ES-I3 (cell line): ENCODE measurements at regions not wholly inside any gene's neighbourhood (a gene's known extent, or its start where the extent isn't known, plus 50 kb on each side); places are given as distances from the start of the nearest gene placed in this dataset.
"Not testable (repeated sequence)": the region's sequence is repeated elsewhere in the genome, so short reads cannot be mapped to it uniquely, and the experiment has no call there.

Source experiments
- H3K36me3 ChIP-seq: 2 replicates; pipeline ENCODE4 v1.6.1; 2013; ENCODE audit warnings: mild to moderate bottlenecking, low read length, control low read depth, moderate library complexity; ENCODE audit not compliant: insufficient read depth
- H3K4me1 ChIP-seq: 2 replicates; pipeline ENCODE4 v1.6.1; 2013; ENCODE audit warnings: mild to moderate bottlenecking, control low read depth, low read length; ENCODE audit not compliant: insufficient read depth
- H3K9ac ChIP-seq: 2 replicates; pipeline ENCODE4 v1.6.1; 2013; ENCODE audit warnings: low read depth, mild to moderate bottlenecking, low read length, moderate library complexity
- H3K9me3 ChIP-seq: 2 replicates; pipeline ENCODE4 v1.6.1; 2013; ENCODE audit warnings: mild to moderate bottlenecking, low read length, moderate library complexity; ENCODE audit not compliant: control insufficient read depth, insufficient read depth

- H3K9me3 ChIP-seq: no peaks in the 10 kb centered on the region
- H3K9ac ChIP-seq: no peak overlapping the region
- no peaks in the 10 kb centered on the region for H3K36me3 ChIP-seq
- no peaks in the 10 kb centered on the region for H3K4me1 ChIP-seq
Observed at GRCh38 chr5:44969825-44970224, 161.1 kb downstream of the MRPS30 start.

- H3K9ac ChIP-seq, H3K4me1 ChIP-seq, H3K9me3 ChIP-seq, H3K36me3 ChIP-seq: not testable (repeated sequence)
Observed at GRCh38 chr5:44970963-44971362, 162.2 kb downstream of the MRPS30 start.

- Histone ChIP-seq H3K4me1 (no peaks in the 10 kb centered on the region), H3K36me3 (no peaks in the 10 kb centered on the region), H3K9me3 (no peaks in the 10 kb centered on the region), H3K9ac (no peak overlapping the region)
Observed at GRCh38 chr5:44974813-44975212, 166.1 kb downstream of the MRPS30 start.

- peaks cover 5% of the 10 kb centered on the region; the same call in 1 of the 2 replicates for H3K9me3 ChIP-seq
- no peaks in the 10 kb centered on the region for H3K36me3 ChIP-seq
- H3K4me1 ChIP-seq: no peaks in the 10 kb centered on the region
- no peak overlapping the region for H3K9ac ChIP-seq
Observed at GRCh38 chr5:44981708-44982107, 173.0 kb downstream of the MRPS30 start.

GRCh38 chr5:44983006-44983405 lies 174.3 kb downstream of the MRPS30 start:
- H3K9ac ChIP-seq: no peak overlapping the region
- no peaks in the 10 kb centered on the region for H3K4me1 ChIP-seq
- peaks cover 5% of the 10 kb centered on the region; the same call in 1 of the 2 replicates for H3K9me3 ChIP-seq
- no peaks in the 10 kb centered on the region for H3K36me3 ChIP-seq

GRCh38 chr5:44987026-44987425 lies 178.3 kb downstream of the MRPS30 start:
- Histone ChIP-seq H3K9me3 (peaks cover 7% of the 10 kb centered on the region; the same call in 1 of the 2 replicates), H3K36me3 (no peaks in the 10 kb centered on the region), H3K4me1 (no peaks in the 10 kb centered on the region), H3K9ac (no peak overlapping the region)

- Histone ChIP-seq H3K9me3 (peaks cover 3% of the 10 kb centered on the region; the same call in 1 of the 2 replicates), H3K9ac (no peak overlapping the region)
Observed at GRCh38 chr5:44991693-44992092, 182.9 kb downstream of the MRPS30 start.

GRCh38 chr5:44993286-44993685 lies 184.5 kb downstream of the MRPS30 start:
- Histone ChIP-seq H3K9ac (no peak overlapping the region), H3K9me3 (peaks cover 3% of the 10 kb centered on the region; the same call in 1 of the 2 replicates)

More at GRCh38 chr5:44991693-44992092, 182.9 kb downstream of the MRPS30 start:
- Histone ChIP-seq H3K4me1 (no peaks in the 10 kb centered on the region), H3K36me3 (no peaks in the 10 kb centered on the region)

GRCh38 chr5:44997506-44997905 lies 188.8 kb downstream of the MRPS30 start:
- no peak overlapping the region for H3K9ac ChIP-seq
- no peaks in the 10 kb centered on the region for H3K36me3 ChIP-seq
- no peaks in the 10 kb centered on the region for H3K4me1 ChIP-seq
- H3K9me3 ChIP-seq: no peaks in the 10 kb centered on the region

More at GRCh38 chr5:44993286-44993685, 184.5 kb downstream of the MRPS30 start:
- no peaks in the 10 kb centered on the region for H3K4me1 ChIP-seq
- H3K36me3 ChIP-seq: no peaks in the 10 kb centered on the region

GRCh38 chr5:45007102-45007501 lies 198.4 kb downstream of the MRPS30 start:
- H3K36me3 ChIP-seq, H3K4me1 ChIP-seq, H3K9me3 ChIP-seq, H3K9ac ChIP-seq: not testable (repeated sequence)

GRCh38 chr5:45017568-45017967 lies 208.8 kb downstream of the MRPS30 start:
- Histone ChIP-seq H3K4me1 (no peaks in the 10 kb centered on the region), H3K9me3 (no peaks in the 10 kb centered on the region), H3K9ac (no peak overlapping the region), H3K36me3 (no peaks in the 10 kb centered on the region)

- H3K9me3 ChIP-seq: no peaks in the 10 kb centered on the region
- H3K4me1 ChIP-seq: no peaks in the 10 kb centered on the region
- no peaks in the 10 kb centered on the region for H3K36me3 ChIP-seq
- H3K9ac ChIP-seq: no peak overlapping the region
Observed at GRCh38 chr5:45029553-45029952, 220.8 kb downstream of the MRPS30 start.

GRCh38 chr5:45035991-45036390 lies 227.2 kb downstream of the MRPS30 start:
- Histone ChIP-seq H3K36me3 (no peaks in the 10 kb centered on the region), H3K9ac (no peak overlapping the region), H3K9me3 (no peaks in the 10 kb centered on the region), H3K4me1 (no peaks in the 10 kb centered on the region)

- H3K36me3 ChIP-seq: no peaks in the 10 kb centered on the region
- no peaks in the 10 kb centered on the region for H3K9me3 ChIP-seq
- no peaks in the 10 kb centered on the region for H3K4me1 ChIP-seq
- no peak overlapping the region for H3K9ac ChIP-seq
Observed at GRCh38 chr5:45037927-45038326, 229.2 kb downstream of the MRPS30 start.

GRCh38 chr5:45038366-45038987 lies 229.7 kb downstream of the MRPS30 start:
- Histone ChIP-seq H3K36me3 (no peaks in the 10 kb centered on the region), H3K9me3 (no peaks in the 10 kb centered on the region)

More at GRCh38 chr5:45038366-45038987, 229.7 kb downstream of the MRPS30 start:
- Histone ChIP-seq H3K9ac (no peak overlapping the region), H3K4me1 (no peaks in the 10 kb centered on the region)
